GM13977 (cell line): ENCODE measurements at regions not wholly inside any gene's neighbourhood (a gene's known extent, or its start where the extent isn't known, plus 50 kb on each side); places are given as distances from the start of the nearest gene placed in this dataset.

ENCODE experiments used
- DNase-seq: peaks from one replicate; pipeline ENCODE4 v3.0.0; 2012; ENCODE audit warnings: low spot score
- CTCF ChIP-seq: IDR thresholded peaks from 2 replicates; pipeline ENCODE4 v1.5.1; 2012; ENCODE audit warnings: mild to moderate bottlenecking, control low read depth; ENCODE audit not compliant: insufficient read depth; ENCODE audit errors: extremely low read depth, missing control alignments
- in situ Hi-C: fragments of 300-500 bp; cut with MboI; formaldehyde crosslinking; loops from one replicate; pipeline ENCODE4 v1.12.0; 2022; ENCODE audit warnings: low sequenced_read_pairs, low pct_unique_long_range_greater_than_20kb, mixed read lengths, inconsistent platforms; ENCODE audit not compliant: unreplicated experiment

- no peak for TF ChIP-seq CTCF
- no peak for DNase-seq
- in situ Hi-C loops: no loop called here
Measured at GRCh38 chr13:110797230-110797877, 83.9 kb downstream of the ING1 start.

- in situ Hi-C loops: no loop called here
- TF ChIP-seq CTCF: no peak
- no peak for DNase-seq
Measured at GRCh38 chr13:110798081-110798994, 84.8 kb downstream of the ING1 start.

- TF ChIP-seq CTCF: no peak
- DNase-seq: no peak
- in situ Hi-C loops: loop anchor here (25.0 kb wide), 2 partner anchors 187 to 337 kb away; partner anchors contain the start of gene NAXD
Measured at GRCh38 chr13:110799246-110800236, 86.0 kb downstream of the ING1 start.

GRCh38 chr13:110801044-110801443, 87.5 kb downstream of the ING1 start:
- in situ Hi-C loops: loop anchor here (25.0 kb wide), 2 partner anchors 189 to 339 kb away; partner anchors contain the start of gene NAXD
- TF ChIP-seq CTCF: no peak

GRCh38 chr13:110802260-110802659, 88.8 kb downstream of the ING1 start:
- DNase-seq: no peak
- TF ChIP-seq CTCF: no peak
- in situ Hi-C loops: loop anchor here (25.0 kb wide), 2 partner anchors 190 to 340 kb away; partner anchors contain the start of gene NAXD

More at GRCh38 chr13:110801044-110801443, 87.5 kb downstream of the ING1 start:
- no peak for DNase-seq
